ENCODE measurements at regions not wholly inside any gene's neighbourhood (a gene's known extent, or its start where the extent isn't known, plus 50 kb on each side); places are given as distances from the start of the nearest gene placed in this dataset.

- POLR2A ChIA-PET: interaction anchor here (0.5 kb wide), 1 partner anchor 1154 kb away, joined by 5 read pairs; no protein-coding TSS in a partner anchor
- Mint-ChIP-seq H3K4me1 (peaks cover 25% of the 10 kb centered on the region), H3K27me3 (ENCODE audit: low read depth) (peaks cover 22% of the 10 kb centered on the region), H3K9me3 (peaks cover 5% of the 10 kb centered on the region; the same call in 1 of the 2 replicates), H3K27ac (no peak overlapping the region), H3K4me3 (no peak overlapping the region), H3K36me3 (no peaks in the 10 kb centered on the region)
- TF ChIP-seq RELA (CRISPR knock-in tag; IDR thresholded peaks at IDR 0.05; ENCODE audit: borderline replicate concordance): no peak
- TF ChIP-seq ZNF281 (CRISPR knock-in tag; IDR thresholded peaks at IDR 0.05): no peak
- TF ChIP-seq OVOL2 (CRISPR knock-in tag; IDR thresholded peaks at IDR 0.05; ENCODE audit: borderline replicate concordance): no peak
- no peak for TF ChIP-seq ZNF396 (CRISPR knock-in tag; IDR thresholded peaks at IDR 0.05; ENCODE audit: borderline replicate concordance)
- TF ChIP-seq AFF4 (CRISPR knock-in tag; IDR thresholded peaks at IDR 0.05; ENCODE audit: borderline replicate concordance): no peak
- TF ChIP-seq USF2 (CRISPR knock-in tag; IDR thresholded peaks at IDR 0.05): no peak
- no peak for TF ChIP-seq ZNF416 (CRISPR knock-in tag; IDR thresholded peaks at IDR 0.05)
- TF ChIP-seq KAT7 (CRISPR knock-in tag; IDR thresholded peaks at IDR 0.05; ENCODE audit: borderline replicate concordance): no peak
- no peak for TF ChIP-seq ZNF671 (CRISPR knock-in tag; IDR thresholded peaks at IDR 0.05)
- no peak for TF ChIP-seq HMGXB4 (CRISPR knock-in tag; IDR thresholded peaks at IDR 0.05)
- TF ChIP-seq ESRRA (CRISPR knock-in tag; IDR thresholded peaks at IDR 0.05; ENCODE audit: borderline replicate concordance): no peak
- TF ChIP-seq E2F4 (CRISPR knock-in tag; IDR thresholded peaks at IDR 0.05; ENCODE audit: borderline replicate concordance, low read depth): no peak
- TF ChIP-seq ZBTB43 (CRISPR knock-in tag; IDR thresholded peaks at IDR 0.05): no peak
- no peak for TF ChIP-seq CDX4 (CRISPR knock-in tag; IDR thresholded peaks at IDR 0.05; ENCODE audit: borderline replicate concordance)
- DNase-seq (ENCODE audit: low spot score) (no peak), ATAC-seq (peak; percentile 78)
- CTCF ChIA-PET: no interaction called here
Observed at GRCh38 chr13:87769445-87769844, 98.3 kb downstream of the SLITRK5 start.
